Activated CD4-positive, alpha-beta T cell treated with anti-CD3 and anti-CD28 coated beads for 24 hours (primary cell): ENCODE measurements at regions not wholly inside any gene's neighbourhood (a gene's known extent, or its start where the extent isn't known, plus 50 kb on each side); places are given as distances from the start of the nearest gene placed in this dataset.
"Not testable (repeated sequence)": the region's sequence is repeated elsewhere in the genome, so short reads cannot be mapped to it uniquely, and the experiment has no call there.

ENCODE experiments used
- DNase-seq, 2 donors: peaks; one replicate each; pipeline ENCODE4 v3.0.0-alpha.2; 2020; ENCODE audit warnings: low read depth in 2 of 2

DNA sequence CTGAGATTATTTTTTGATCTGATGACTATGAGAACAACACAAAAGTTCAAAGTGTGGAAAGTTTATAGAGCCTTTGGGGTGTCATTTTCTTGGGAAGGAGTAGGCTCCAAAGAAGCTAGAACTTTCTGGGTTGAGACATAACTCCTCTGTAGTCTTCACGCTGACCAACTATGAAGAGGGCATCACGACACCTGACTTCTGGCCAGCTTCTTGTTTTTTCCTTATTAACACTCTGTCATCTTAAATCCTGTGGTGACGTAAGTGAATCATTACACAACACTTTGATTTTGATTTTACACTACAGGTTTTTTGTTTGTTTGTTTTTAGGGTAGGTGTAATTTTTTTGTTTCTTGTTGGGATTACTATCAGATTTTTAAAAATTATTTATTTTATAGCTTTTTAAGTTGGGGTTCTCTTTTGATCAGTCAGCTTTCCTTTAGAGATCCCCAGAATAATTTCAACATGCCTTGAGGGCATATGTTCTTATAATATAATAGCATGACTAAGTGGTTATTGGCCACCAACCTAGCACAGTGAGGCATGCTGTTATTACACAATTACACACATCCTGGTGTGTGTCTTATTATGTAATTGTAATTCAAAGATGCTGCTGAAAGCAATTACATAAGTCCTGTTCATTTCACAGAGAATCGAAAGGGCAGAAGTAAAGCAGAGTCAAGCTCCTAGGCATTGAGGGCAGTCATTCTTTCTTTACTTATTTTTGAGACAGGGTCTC, 281.6 kb upstream of the NOTCH2NLA start:
- not testable (repeated sequence) for DNase-seq

DNA sequence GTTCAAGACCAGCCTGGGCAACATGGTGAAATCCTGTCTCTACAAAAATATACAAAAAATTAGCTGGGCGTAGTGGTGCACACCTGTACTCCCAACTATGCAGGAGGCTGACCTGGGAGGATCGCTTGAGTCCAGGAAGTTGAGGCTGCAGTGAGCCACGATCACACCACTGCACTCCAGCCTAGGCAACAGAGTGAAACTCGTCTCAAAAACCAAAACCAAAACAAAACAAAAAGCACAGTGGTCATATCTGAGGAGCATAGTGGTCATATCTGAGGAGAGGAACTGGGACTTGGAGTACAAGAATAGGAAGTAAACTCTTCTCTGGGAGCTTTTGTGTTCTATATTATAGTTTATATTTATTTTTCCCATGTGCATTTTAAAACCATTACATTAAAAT, 275.3 kb upstream of the NOTCH2NLA start:
- DNase-seq: not testable (repeated sequence)

DNA sequence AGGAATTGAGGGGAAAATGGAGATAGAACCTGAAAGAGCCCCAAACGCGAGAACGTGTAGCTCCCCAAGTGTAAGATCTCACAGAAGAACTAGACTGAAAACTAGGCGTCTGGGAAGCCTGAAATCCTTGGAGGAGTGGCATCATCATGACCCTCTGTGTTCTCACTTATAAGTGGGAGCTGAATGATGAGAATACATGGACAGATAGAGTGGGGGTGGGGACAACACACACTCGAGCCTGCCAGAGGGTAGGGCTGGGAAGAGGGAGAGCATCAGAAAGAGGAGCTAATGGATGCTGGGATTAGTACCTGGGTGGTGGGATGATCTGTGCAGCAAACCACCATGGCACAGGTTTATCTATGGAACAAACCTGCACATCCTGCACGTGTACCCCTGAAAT, 258.7 kb upstream of the NOTCH2NLA start:
- not testable (repeated sequence) for DNase-seq

DNA sequence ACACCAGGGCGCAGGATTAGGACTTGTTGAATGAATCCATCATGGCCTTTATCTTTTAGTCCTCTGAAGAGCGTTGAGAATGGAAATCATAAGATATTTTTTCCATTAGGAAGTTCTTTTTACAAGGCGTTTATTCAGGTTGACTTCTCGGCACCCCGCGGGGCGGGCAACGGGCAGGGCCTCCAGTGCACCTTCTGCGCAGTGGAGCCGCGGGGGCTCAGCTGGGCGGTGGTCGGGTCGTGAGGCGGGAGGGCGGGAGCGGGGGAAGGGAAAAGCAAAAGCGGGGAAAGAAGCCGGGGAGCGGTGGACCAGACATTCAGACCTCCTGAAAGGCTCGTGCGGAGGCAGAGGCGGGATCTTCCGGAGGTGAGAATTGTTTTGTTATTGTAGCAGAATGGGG, 258.3 kb upstream of the NOTCH2NLA start:
- DNase-seq: not testable (repeated sequence)

DNA sequence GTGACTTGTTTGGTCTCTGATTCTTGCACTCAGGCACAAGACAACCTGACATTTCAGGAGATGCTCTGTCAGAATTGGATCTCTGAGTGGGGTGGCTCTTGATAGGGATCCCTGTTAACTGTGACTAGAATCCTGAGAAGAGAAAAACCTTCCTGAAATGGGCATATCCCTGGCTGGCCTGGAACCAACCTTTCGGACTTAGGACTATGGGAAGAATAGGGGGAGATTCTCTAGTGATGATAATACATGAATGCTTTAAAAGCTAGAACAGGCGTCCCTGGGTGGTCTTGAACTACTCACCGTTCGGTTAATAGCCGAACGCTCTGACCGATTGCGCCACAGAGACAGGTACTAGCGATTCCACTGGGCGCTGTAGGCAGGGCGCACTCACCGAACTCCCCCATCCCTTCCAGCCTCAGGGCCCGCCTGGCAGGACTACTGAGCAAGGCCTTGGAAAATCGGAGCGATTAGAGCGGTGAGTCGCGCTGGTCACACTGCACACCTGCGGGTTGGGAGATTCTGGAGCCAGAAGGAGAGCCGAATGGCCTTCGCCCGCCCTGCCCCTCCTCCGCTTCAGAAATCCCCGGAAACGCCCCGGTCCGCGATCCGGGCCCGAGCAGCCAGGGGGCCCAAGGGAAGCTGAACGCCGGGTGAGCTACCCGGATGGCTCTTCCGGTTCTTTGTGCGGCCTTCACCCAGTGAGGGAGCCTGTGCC, 257.6 kb upstream of the NOTCH2NLA start:
- DNase-seq: not testable (repeated sequence)

DNA sequence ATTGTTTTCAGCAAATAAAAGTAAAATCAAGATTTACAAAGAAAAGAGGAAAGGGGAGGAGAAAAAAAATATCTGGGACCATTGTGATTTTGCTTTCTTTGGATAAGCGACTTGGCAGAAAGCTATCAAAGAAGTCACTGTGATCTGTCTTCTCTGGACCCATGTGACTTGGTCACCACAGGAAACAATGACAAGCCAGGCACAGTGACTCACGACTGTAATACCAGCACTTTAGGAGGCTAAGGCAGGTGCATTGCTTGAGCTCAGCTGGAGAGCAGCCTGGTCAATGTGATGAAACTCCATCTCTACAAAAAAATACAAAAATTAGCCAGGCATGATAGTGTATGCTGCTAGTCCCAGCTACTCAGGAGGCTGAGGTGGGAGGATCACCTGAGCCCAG, 255.4 kb upstream of the NOTCH2NLA start:
- not testable (repeated sequence) for DNase-seq

DNA sequence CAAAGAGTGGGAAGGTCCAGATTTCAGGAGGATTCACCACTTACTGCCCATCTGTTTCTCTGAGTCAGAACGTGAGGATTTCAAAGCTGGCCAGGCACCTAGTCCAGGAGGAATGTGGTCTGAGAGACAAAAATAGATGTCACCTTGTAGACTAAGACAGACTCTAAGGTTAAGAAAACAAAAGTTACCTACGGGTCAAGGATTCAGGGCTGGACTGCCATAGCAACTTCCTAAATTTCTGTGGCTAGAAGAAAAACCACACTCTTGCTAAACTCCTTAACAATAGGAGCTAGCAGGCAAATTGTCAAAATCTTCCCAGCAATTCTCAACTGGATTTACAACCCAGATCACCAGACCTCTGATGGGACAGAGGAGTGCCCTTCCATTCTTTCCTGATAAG, 250.4 kb upstream of the NOTCH2NLA start:
- not testable (repeated sequence) for DNase-seq

DNA sequence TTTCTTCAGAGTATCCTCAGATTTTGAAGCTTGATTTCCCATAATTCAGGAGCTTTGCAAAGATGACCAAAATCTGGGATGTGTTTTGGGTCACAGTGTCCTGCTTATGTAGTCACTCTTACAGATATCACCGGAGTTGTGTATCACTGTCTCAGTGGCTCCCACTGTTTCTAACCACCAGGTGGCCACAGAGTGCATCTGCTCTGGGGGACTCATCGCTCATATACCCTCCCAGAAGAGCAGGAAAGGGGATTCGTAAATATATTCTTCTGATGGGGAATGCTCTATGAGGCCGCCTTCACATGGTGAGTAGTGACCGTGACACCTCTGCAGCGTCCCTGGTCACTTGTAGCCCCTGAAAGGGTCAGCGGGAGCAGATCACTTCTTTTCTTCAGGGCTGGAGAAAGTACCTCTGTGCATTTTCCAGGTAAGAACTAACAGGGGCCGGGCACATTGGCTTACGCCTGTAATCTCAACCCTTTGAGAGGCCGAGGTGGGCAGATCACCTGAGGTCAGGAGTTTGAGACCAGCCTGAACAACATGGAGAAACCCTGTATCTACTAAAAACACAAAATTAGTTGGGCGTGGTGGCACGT, 249.4 kb upstream of the NOTCH2NLA start:
- DNase-seq: peak in 1 of 2 donors; percentile 14

DNA sequence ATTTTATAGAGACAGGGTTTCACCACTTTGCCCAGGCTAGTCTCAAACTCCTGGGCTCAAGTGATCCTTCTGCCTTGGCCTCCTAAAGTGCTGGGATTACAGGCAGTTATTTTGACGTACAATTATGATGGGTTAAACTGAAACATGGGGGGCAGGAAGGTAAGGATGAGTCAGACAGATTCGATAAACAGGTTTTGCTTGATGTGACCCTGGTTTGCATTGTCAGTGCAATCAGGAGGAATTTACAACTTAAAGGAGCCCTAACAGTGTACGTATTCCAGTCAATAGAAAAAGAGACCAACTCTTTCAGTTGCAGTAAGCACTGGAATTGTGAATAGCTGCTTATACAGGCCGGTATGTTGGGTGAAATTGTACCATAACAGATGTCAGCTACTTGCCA, 246.3 kb upstream of the NOTCH2NLA start:
- not testable (repeated sequence) for DNase-seq

DNA sequence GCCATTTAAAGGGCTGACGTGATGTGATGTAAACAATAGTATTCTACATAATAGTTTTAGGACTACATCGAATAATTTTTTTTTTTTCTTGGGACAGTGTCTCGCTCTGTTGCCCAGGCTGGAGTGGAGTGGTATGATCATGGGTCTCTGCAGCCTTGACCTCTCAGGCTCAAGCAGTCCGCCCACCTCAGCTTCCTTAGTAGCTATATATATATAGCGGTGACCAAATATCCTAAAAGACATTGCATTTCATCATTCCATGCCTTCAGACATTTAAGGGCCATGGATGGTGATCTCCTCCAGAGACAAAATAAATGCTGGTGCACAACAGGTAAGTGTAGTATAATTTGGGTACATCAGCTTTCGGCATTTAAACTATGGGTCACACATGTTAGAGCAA, 245.4 kb upstream of the NOTCH2NLA start:
- not testable (repeated sequence) for DNase-seq

DNA sequence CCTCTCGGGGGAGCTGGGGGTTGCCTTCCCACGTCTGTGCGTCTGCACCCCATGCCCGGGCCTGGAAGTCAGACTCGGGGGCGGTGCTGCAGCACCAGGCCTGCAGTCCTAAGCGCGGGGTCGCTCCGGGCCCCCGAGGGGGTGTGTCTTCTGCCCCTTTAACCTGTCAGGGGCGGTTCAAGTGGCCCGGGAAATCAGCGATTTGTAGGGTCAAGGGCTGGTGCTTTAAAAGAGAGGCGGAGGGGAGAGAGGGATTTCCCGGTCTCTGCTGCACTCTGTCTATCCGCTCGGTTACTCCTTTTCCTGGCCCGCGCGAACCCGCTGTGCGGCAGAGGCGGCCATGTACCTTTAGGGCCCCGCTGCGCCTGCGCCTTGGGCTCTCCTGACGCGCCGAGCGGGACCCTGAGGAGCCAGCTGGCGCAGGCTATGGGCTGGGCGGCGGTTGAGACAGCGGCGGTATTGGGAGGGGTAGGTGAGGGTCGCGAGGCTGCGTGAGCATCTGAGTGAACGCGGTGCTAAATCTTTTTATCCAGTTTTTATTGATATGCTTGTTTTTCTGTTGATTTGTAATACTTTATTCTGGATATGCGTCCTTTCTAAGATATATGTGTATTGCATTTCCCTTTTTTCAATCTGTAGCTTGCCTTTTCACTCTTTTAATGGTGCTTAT, 243.5 kb upstream of the NOTCH2NLA start:
- DNase-seq: peak; percentile 58 to 65

DNA sequence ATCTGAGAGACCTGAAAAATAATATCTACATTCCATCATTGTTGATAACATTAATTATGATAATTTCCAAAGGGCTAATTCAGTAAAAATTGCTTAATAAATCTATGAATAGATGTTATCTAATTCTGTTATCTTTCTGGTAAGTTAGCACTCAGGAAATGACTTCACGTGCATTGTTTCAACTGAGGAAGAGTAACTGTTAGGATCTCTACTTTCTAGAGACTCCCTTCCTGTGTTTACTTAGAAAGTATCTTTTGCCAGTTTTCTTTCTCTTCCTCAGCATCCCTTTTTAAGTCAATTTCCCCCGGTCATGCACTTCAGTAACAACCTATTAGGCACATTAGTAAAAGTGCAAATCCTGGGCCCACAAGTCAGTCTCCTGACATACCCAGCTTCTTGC, 231.1 kb upstream of the NOTCH2NLA start:
- not testable (repeated sequence) for DNase-seq

DNA sequence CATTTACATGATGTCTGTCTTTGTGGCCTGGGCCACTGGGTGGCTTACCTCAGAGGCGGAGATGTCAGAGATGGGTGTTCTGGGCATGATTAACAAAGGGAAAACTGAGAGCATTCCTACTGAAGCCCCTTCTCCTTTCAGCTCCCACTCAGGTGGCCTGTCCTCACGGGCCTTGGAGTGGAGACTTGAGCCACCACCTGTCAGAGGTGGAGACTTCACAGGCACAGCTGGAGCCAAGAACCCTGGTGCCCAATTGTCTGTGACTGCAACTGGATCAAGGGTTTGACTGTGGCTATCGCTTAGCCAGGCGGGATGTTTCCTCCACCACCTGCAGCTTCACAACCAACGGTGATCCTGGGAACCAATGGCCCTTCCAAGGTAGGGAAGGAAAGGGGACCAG, 230.5 kb upstream of the NOTCH2NLA start:
- DNase-seq: not testable (repeated sequence)

DNA sequence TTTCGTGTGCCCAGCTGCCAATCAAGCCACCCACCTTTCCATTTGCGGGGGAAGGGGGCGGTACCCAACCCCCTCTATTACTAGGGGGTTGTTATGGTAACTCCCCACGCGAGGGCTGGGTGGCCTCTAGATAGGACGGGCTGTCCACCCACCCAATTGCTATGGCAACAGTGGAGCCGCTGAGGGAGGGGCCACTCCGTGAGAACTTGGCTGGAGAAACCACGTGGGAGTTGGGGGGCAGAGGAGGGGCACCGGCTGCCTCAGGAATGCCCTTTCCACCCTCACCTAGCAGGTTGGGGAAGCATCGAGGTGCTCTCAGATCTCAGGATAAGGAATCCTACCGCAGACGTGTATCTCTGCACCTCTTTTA, 220.0 kb upstream of the NOTCH2NLA start:
- not testable (repeated sequence) for DNase-seq

DNA sequence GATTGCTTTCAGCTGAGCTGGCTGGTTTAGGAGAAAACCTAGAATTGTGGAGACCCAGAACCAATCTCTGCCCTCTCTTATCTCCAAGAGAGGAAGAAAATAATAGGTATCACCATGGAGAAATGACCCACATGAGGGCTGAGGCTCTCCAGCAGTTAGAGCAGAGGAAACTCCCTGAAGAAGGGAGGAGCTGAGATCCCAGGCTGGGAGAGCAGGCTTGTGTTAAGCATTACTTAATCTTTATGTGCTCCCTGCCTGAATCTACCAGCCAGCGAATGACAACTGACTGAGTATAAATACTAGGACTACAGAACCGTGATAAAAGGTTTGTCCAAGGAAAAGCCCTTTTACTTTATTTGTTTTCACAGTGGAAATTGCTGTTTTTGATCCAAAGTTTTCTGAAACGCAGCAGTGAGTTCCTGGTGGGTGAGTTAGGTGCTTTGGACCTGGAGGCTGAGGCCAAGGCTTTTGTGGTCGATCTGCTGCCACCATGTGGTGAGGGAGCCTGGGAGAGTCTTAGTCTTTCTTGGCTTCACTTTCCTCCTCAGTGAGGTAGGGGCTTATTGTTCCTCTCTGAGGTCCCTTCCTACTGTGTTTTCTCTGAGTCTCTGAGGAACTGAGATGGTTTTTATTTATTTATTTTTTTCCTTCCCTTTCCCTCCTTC, 219.5 kb upstream of the NOTCH2NLA start:
- DNase-seq: peak; percentile 31 to 34

DNA sequence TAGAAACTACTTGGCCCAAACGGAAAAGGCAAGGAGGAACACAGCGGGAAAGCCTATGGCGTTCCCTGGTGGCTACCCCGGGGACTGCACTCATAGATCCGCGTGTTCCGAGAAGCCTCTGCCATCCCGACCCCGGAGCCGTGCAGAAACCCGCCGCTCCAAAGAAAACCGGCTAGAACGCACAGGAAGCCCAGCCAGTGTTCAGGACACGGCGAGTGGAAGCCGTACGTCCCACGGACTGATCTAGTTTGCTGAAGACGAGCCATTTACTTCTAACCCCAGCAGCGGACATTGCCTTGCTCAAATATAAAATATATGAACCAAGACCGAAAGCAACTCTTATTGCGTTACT, 215.0 kb upstream of the NOTCH2NLA start:
- DNase-seq: peak in 1 of 2 donors; percentile 10

DNA sequence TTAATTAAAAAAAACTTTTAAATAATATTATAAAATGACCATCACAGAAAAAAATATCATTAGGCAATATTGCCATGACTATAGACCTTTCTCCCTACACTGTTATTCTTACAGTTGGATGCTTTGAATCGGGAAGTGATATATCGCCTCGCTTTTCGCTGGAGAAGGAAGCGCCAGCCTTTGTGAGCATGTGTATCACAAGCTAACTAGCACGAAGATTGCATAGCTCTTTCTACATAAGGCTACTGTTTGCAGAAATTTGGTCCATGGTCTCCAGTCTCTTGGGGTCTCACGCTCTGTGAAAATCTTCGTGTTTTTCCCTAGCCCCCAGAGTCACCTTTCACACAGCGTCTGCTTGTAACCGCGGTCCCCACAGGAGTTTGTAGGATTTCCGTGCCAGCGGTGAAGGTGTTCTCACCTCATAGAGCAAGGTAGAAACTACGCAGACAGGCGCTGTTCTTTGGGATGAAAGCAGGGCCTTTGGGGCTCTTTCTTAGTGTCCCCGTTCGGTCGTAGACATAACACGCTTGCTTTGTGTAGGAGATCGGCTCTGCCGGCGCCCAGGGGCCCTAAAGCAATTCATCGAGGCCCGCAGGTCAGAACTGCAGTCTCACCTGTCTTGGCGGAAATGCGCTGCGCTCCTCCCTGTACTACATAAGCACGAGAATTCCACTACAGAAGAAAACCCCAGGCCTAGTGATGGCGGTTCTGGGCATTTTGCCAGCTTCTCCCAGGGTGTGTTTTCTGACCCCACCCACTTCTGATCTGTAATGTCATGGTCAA, 214.5 kb upstream of the NOTCH2NLA start:
- not testable (repeated sequence) for DNase-seq

DNA sequence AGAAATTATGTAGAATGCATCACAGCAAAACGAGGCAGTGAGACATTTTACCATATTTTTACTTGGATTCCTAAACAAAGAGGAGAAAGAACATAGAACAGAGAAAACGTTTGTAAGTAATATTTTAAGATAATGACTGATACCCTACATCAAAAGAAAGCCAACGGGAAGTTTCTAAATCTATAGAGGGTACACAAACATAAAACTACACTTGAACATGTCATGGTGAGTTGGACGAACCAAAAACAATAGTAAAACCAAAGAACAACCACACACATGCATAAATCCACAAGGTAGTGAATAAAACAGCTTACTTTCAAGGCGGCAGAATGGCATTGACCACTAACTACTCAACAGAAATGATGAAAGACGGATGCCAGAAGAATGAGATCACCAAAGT, 209.7 kb upstream of the NOTCH2NLA start:
- not testable (repeated sequence) for DNase-seq

DNA sequence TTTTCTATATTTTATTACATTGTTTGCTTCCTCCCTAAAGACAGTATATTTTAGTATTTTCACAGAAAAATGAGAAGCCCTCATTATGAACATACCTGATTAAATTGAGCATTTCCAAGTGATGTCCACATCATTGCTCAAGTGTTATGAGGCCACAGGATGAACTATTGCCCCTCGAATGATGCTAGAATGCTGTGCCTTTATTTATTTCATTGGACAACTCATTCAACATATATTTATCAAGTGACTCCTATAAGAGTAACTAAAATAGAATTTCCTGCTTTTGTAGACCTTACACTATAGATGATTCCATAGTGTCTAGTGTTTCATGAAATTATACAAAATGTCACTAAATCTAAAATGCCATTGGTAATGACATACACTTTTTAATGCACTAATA, 187.8 kb upstream of the NOTCH2NLA start:
- not testable (repeated sequence) for DNase-seq

DNA sequence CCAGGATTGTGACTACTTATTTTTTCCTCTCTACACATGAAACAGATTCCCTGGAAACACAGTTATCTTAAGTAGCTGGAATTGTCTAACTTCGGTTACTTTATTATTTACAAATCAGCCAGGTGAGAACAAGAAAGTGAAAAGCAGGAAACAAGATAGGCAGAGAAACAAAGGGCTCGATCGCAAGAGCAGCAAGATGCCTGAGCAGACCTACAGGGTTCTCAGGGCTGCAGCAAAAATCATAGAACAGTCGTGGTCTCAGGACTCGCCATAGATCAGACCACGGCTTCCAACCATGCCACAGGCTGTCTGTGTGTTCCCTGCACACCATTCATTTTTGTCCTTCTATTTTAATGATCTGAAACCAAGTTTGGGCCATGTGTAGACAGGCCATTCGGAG, 186.2 kb upstream of the NOTCH2NLA start:
- not testable (repeated sequence) for DNase-seq

DNA sequence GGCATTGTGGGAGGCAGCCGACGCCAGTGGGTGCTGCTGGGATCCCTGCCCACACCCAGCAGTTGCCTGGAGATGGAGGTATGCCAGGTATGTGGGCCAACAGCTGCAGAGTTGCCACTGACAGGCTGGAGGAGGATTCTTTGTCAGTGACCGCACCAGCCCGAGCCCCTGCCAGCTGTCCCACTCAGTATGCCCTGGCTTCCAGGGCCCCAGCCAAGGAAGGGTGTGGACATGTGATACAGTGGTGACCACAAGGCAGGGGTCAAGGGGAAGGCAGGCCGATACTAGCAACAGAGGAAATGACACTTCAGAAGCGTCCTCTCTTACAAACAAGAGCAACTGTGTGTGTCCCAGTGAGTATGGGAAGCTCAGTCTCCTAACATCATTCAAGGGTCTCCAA, 185.1 kb upstream of the NOTCH2NLA start:
- DNase-seq: not testable (repeated sequence)
